ENCODE measurements at regions not wholly inside any gene's neighbourhood (a gene's known extent, or its start where the extent isn't known, plus 50 kb on each side); places are given as distances from the start of the nearest gene placed in this dataset.

DNA sequence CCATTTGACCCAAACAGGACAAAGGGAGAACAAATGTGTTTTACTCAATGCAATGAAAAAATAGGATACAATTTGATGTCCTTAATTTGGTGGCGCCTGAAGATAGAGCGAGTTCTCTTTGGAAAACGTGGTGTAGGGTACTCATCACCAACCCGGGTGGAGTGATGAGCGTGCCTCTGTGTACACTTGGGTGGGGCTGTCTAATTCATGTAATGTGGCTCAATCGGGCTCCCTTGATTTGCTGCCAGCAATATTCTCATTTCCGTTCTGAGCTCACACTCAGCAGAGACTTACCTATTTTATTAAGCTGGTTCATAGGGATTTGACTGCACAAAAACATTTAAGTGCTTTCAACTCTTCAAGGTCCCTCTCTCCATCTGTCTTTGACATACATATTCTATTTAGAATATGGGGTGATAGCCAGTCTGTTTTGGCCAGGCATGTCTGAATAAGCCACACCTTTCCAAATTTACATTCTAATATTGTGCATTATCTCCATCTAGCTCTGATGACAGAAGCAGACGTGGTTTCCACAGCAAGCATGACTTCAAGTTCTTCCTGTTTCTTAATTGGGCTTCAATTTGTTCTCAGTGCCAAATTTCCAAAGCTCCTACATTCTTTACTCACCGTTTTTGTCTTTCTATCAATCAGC lies 162.5 kb downstream of the IRX2 start:
- TF ChIP-seq CTCF (IDR thresholded peaks at IDR 0.05) (no peak), POLR2A (IDR thresholded peaks at IDR 0.05) (no peak)

Data from body of pancreas (tissue), 4 donors.